ENCODE measurements at regions not wholly inside any gene's neighbourhood (a gene's known extent, or its start where the extent isn't known, plus 50 kb on each side); places are given as distances from the start of the nearest gene placed in this dataset.
A peak's percentile ranks its signal among the peaks of the same experiment; 100 is the strongest.
"Not testable (repeated sequence)": the region's sequence is repeated elsewhere in the genome, so short reads cannot be mapped to it uniquely, and the experiment has no call there.

GRCh38 chr4:129254526-129254925 lies 158.6 kb downstream of the C4orf33 start:
- DNase-seq, result no peak

GRCh38 chr4:129261584-129261983 lies 165.6 kb downstream of the C4orf33 start:
- DNase-seq, result no peak

GRCh38 chr4:129264008-129264657 lies 168.2 kb downstream of the C4orf33 start:
- no peak for DNase-seq

GRCh38 chr4:129278868-129279267 lies 182.9 kb downstream of the C4orf33 start:
- DNase-seq, result peak; percentile 53

GRCh38 chr4:129282293-129282692 lies 186.3 kb downstream of the C4orf33 start:
- DNase-seq, result no peak

GRCh38 chr4:129292194-129292593 lies 196.2 kb downstream of the C4orf33 start:
- DNase-seq, result not testable (repeated sequence)

- DNase-seq, result no peak
Measured at GRCh38 chr4:129314781-129315180, 218.8 kb downstream of the C4orf33 start.

GRCh38 chr4:129322920-129323319 lies 227.0 kb downstream of the C4orf33 start:
- no peak for DNase-seq

- peak; percentile 10 for DNase-seq
Measured at GRCh38 chr4:129323658-129324057, 227.7 kb downstream of the C4orf33 start.

GRCh38 chr4:129326571-129327460 lies 230.9 kb downstream of the C4orf33 start:
- DNase-seq, result peak; percentile 13

- DNase-seq, result no peak
Measured at GRCh38 chr4:129327637-129328036, 231.7 kb downstream of the C4orf33 start.

- DNase-seq, result no peak
Measured at GRCh38 chr4:129328162-129328561, 232.2 kb downstream of the C4orf33 start.

GRCh38 chr4:129334136-129334535 lies 238.2 kb downstream of the C4orf33 start:
- DNase-seq, result no peak

- DNase-seq, result peak; percentile 37
Measured at GRCh38 chr4:129335276-129335675, 239.3 kb downstream of the C4orf33 start.

GRCh38 chr4:129335818-129336217 lies 239.9 kb downstream of the C4orf33 start:
- DNase-seq, result peak; percentile 19

GRCh38 chr4:129336457-129337227 lies 240.7 kb downstream of the C4orf33 start:
- no peak for DNase-seq

GRCh38 chr4:129337228-129337620 lies 241.3 kb downstream of the C4orf33 start:
- DNase-seq, result no peak

GRCh38 chr4:129342819-129343408 lies 247.0 kb downstream of the C4orf33 start:
- DNase-seq, result no peak

- DNase-seq, result peak; percentile 5
Measured at GRCh38 chr4:129344058-129344457, 248.1 kb downstream of the C4orf33 start.

- DNase-seq, result no peak
Measured at GRCh38 chr4:129345609-129346008, 249.7 kb downstream of the C4orf33 start.

GRCh38 chr4:129346036-129346435 lies 250.1 kb downstream of the C4orf33 start:
- no peak for DNase-seq

- no peak for DNase-seq
Measured at GRCh38 chr4:129346734-129347133, 250.8 kb downstream of the C4orf33 start.
